ENCODE measurements at regions not wholly inside any gene's neighbourhood (a gene's known extent, or its start where the extent isn't known, plus 50 kb on each side); places are given as distances from the start of the nearest gene placed in this dataset.

GRCh38 chr2:84319581-84319980 lies 139.5 kb downstream of the SUCLG1 start (continued):
- TF ChIP-seq ZNF596 (tag by site-specific recombination; IDR thresholded peaks at IDR 0.05): no peak

DNA sequence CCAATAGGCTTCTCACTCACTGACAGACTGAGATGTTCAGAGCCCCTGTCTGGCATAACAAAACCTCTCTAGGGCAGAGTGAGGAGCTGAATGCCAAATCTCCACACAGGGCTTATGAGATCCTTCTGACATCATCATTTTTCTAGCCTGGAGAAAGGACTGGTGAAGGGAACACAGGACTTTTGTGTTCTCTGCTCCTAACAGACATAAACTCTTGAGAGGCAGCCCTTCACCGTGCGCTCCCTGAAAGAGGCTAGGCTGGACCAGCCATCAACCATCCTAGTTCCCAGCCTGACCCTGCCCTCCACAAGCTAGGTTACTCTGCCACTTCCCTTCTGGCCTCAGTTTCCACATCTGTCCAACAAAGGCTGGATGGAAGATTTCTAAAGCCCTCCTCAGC lies 141.9 kb downstream of the SUCLG1 start:
- POLR2A ChIA-PET: no interaction called here
- Histone ChIP-seq H3K36me3 (ENCODE audit: control insufficient read depth in 2 of 2, insufficient read depth in 1 of 2, low read length in 2 of 2) (no peaks in the 10 kb centered on the region), H3K4me1 (ENCODE audit: control insufficient read depth, insufficient read depth, low read length) (no peaks in the 10 kb centered on the region), H3K9me3 (ENCODE audit: control insufficient read depth, insufficient read depth, low read depth, low read length) (no peaks in the 10 kb centered on the region), H3K4me3 (ENCODE audit: low read depth, low read length) (no peak overlapping the region), H3K27ac (ENCODE audit: extremely low read depth, low read depth, low read length) (no peak overlapping the region)
- CTCF ChIA-PET: interaction anchor here (0.5 to 0.6 kb wide), 2 partner anchors 8 to 316 kb away, joined by 3 to 4 read pairs; no protein-coding TSS in a partner anchor
- no peak for TF ChIP-seq ZNF776 (tag by site-specific recombination; IDR thresholded peaks at IDR 0.05; ENCODE audit: borderline replicate concordance)
- no peak for TF ChIP-seq ZNF660 (tag by site-specific recombination; IDR thresholded peaks at IDR 0.05)
- no peak for TF ChIP-seq WT1 (tag by site-specific recombination; IDR thresholded peaks at IDR 0.05)
- TF ChIP-seq ZFHX2 (tag by site-specific recombination; conservative IDR thresholded peaks at IDR 0.05): no peak
- TF ChIP-seq PRDM1 (tag by site-specific recombination; IDR thresholded peaks at IDR 0.05): no peak
- no peak for TF ChIP-seq KLF10 (tag by site-specific recombination; IDR thresholded peaks at IDR 0.05)
- no peak for TF ChIP-seq ZNF514 (tag by site-specific recombination; IDR thresholded peaks at IDR 0.05)
- no peak for TF ChIP-seq KLF8 (tag by site-specific recombination; IDR thresholded peaks at IDR 0.05)
- no peak for TF ChIP-seq ZNF747 (tag by site-specific recombination; IDR thresholded peaks at IDR 0.05)
- no peak for TF ChIP-seq ZNF624 (tag by site-specific recombination; IDR thresholded peaks at IDR 0.05)
- TF ChIP-seq MYNN (tag by site-specific recombination; IDR thresholded peaks at IDR 0.05; ENCODE audit: borderline replicate concordance): no peak
- no peak for TF ChIP-seq GLIS1 (tag by site-specific recombination; IDR thresholded peaks at IDR 0.05)
- no peak for TF ChIP-seq ZBTB21 (tag by site-specific recombination; IDR thresholded peaks at IDR 0.05)
- TF ChIP-seq REST (tag by site-specific recombination; IDR thresholded peaks at IDR 0.05): no peak
- no peak for TF ChIP-seq ZNF133 (tag by site-specific recombination; IDR thresholded peaks at IDR 0.05)
- TF ChIP-seq INSM2 (tag by site-specific recombination; IDR thresholded peaks at IDR 0.05): no peak
- no peak for TF ChIP-seq KLF16 (tag by site-specific recombination; IDR thresholded peaks at IDR 0.05)

DNA sequence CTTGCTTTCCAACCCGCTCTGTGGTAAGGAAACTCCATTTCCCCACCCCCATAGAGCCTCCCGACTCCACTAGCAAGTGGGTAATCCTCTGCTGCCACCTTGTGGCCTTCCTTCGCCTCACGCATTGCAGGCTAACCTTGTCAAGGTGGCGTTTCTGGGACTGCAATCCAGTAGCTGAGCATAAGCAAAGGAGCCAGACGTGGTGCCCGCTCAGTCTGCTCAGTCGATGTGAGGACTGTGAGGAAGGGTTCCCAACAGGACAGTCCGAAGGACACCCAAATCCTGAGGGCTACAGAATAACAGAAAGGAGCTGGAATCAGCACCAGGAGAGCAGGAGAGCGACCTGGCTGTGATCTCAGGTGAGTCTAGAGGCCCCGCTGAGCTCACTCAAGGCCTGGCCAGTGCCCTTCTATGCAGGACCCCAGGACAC lies 144.2 kb downstream of the SUCLG1 start:
- CTCF ChIA-PET: interaction anchor here (0.6 to 4.1 kb wide), 33 partner anchors 8 to 1045 kb away, joined by 3 to 33 read pairs (median 3); no protein-coding TSS in a partner anchor
- POLR2A ChIA-PET: no interaction called here
- H3K27ac ChIP-seq (ENCODE audit: extremely low read depth, low read depth, low read length): no peak overlapping the region
- no peak for TF ChIP-seq ZNF561 (tag by site-specific recombination; IDR thresholded peaks at IDR 0.05; ENCODE audit: borderline replicate concordance)
- TF ChIP-seq REST (tag by site-specific recombination; IDR thresholded peaks at IDR 0.05): peak; percentile 81
- TF ChIP-seq ZNF274 (IDR thresholded peaks at IDR 0.05; ENCODE audit: low read length): no peak
- TF ChIP-seq ZNF274 (tag by site-specific recombination; IDR thresholded peaks at IDR 0.05; ENCODE audit: borderline replicate concordance): no peak
- no peak for TF ChIP-seq ZNF2 (tag by site-specific recombination; IDR thresholded peaks at IDR 0.05)
- peak; percentile 94 for TF ChIP-seq ZNF654 (tag by site-specific recombination; IDR thresholded peaks at IDR 0.05; ENCODE audit: low read depth)
- no peak for TF ChIP-seq ZNF791 (tag by site-specific recombination; IDR thresholded peaks at IDR 0.05)
- TF ChIP-seq, protein P1, sequence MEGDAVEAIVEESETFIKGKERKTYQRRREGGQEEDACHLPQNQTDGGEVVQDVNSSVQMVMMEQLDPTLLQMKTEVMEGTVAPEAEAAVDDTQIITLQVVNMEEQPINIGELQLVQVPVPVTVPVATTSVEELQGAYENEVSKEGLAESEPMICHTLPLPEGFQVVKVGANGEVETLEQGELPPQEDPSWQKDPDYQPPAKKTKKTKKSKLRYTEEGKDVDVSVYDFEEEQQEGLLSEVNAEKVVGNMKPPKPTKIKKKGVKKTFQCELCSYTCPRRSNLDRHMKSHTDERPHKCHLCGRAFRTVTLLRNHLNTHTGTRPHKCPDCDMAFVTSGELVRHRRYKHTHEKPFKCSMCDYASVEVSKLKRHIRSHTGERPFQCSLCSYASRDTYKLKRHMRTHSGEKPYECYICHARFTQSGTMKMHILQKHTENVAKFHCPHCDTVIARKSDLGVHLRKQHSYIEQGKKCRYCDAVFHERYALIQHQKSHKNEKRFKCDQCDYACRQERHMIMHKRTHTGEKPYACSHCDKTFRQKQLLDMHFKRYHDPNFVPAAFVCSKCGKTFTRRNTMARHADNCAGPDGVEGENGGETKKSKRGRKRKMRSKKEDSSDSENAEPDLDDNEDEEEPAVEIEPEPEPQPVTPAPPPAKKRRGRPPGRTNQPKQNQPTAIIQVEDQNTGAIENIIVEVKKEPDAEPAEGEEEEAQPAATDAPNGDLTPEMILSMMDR (tag by site-specific recombination; IDR thresholded peaks at IDR 0.05): peak; percentile 85

More for the DNA sequence above, 144.2 kb downstream of the SUCLG1 start:
- H3K9me3 ChIP-seq (ENCODE audit: control insufficient read depth, insufficient read depth, low read depth, low read length): no peaks in the 10 kb centered on the region
- H3K36me3 ChIP-seq (ENCODE audit: control insufficient read depth in 2 of 2, insufficient read depth in 1 of 2, low read length in 2 of 2): no peaks in the 10 kb centered on the region
- H3K4me3 ChIP-seq (ENCODE audit: low read depth, low read length): no peak overlapping the region
- H3K4me1 ChIP-seq (ENCODE audit: control insufficient read depth, insufficient read depth, low read length): no peaks in the 10 kb centered on the region

All from HEK293 (cell line).